Colonic mucosa (tissue), 4 donors: ENCODE measurements at regions not wholly inside any gene's neighbourhood (a gene's known extent, or its start where the extent isn't known, plus 50 kb on each side); places are given as distances from the start of the nearest gene placed in this dataset.

Experiments
- DNase-seq: peaks from one replicate; pipeline ENCODE4 v3.0.0-alpha.2; 2020
- H3K27ac ChIP-seq: fragments of 200-600 bp; one replicate; pipeline ENCODE4 v1.8.0; 2021
- H3K27me3 ChIP-seq: fragments of 200-600 bp; one replicate; pipeline ENCODE4 v1.8.0; 2021
- H3K36me3 ChIP-seq: fragments of 200-600 bp; one replicate; pipeline ENCODE4 v1.8.0; 2021
- H3K4me1 ChIP-seq: fragments of 200-600 bp; one replicate; pipeline ENCODE4 v1.8.0; 2021; ENCODE audit warnings: mild to moderate bottlenecking
- H3K4me3 ChIP-seq: fragments of 200-600 bp; one replicate; pipeline ENCODE4 v1.8.0; 2021
- H3K9ac ChIP-seq, 2 donors: one replicate each; pipeline ENCODE4 v1.7.0; 2013; ENCODE audit warnings: control low read depth in 2 of 2, low read depth in 2 of 2, low read length in 2 of 2
- H3K9me3 ChIP-seq: fragments of 200-600 bp; one replicate; pipeline ENCODE4 v1.8.0; 2021
- CTCF ChIP-seq: fragments of 200-600 bp; IDR thresholded peaks from one replicate; pipeline ENCODE4 v1.8.0; 2022; ENCODE audit warnings: antibody characterized with exemption, mild to moderate bottlenecking
- intact Hi-C: fragments of 100-400 bp; cut with DNase I; formaldehyde crosslinking; loops from one replicate; pipeline ENCODE4 v1.14.1; 2022
- donor health status: healthy.
- donor health status: DM: no; HTN: no; CAD: no.
- donor health status: DM: no; HTN: no; CAD: no.

DNA sequence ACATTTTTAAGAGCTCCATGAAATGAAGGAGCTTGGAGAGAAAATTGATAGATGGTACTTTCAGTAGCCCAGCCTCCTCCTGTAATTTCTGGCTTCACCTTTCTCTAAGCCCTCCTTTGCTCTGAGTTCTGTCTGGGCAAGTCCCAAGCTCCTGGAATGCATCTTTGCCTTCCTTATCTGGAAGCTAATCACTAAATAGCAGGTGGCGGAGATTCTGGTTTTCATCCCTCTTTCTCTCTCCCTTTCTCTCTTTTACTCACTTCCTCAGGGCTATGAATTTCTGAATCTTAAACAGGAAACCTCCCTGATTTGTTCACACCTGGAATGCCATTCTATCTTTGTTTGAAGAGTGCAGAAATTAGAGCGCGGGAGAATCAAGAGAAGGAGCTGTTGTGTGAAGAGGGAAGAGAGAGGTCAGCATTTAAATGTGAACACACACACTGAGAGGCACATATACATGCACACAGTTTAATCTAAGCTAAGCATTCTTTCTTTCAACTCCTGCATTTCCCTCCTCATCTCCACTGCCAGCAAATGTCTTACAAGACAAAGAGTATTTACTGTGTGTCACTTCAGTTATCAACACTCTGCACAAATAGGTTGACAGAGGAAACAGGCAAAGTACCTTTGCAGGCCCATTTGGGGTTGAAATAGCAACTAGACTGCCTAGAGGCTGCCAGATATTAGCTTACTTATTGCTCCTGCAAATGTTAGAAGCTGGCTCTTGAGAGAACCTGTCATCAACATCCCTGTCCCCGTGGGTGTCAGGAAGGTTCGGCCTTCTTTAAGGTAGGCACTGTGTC, 199.4 kb upstream of the CAMK1G start:
- intact Hi-C loops: no loop called here
- Histone ChIP-seq H3K4me3 (no peak overlapping the region), H3K9ac (no peak overlapping the region), H3K27ac (no peak overlapping the region), H3K4me1 (no peaks in the 10 kb centered on the region), H3K9me3 (no peaks in the 10 kb centered on the region), H3K36me3 (no peaks in the 10 kb centered on the region), H3K27me3 (no peaks in the 10 kb centered on the region)
- no peak for TF ChIP-seq CTCF
- DNase-seq: no peak

- no peak for TF ChIP-seq CTCF
- Histone ChIP-seq H3K9ac (no peak overlapping the region), H3K4me3 (no peak overlapping the region), H3K9me3 (no peaks in the 10 kb centered on the region), H3K4me1 (no peaks in the 10 kb centered on the region), H3K27ac (no peak overlapping the region), H3K27me3 (no peaks in the 10 kb centered on the region), H3K36me3 (no peaks in the 10 kb centered on the region)
- no peak for DNase-seq
- intact Hi-C loops: no loop called here
These were observed 198.6 kb upstream of the CAMK1G start for GRCh38 chr1:209384710-209385550.

GRCh38 chr1:209386156-209386555, 197.4 kb upstream of the CAMK1G start:
- no peak overlapping the region for H3K9ac ChIP-seq
- no peak for DNase-seq
- no peaks in the 10 kb centered on the region for H3K36me3 ChIP-seq
- H3K4me3 ChIP-seq: no peak overlapping the region
- no peaks in the 10 kb centered on the region for H3K4me1 ChIP-seq
- intact Hi-C loops: no loop called here
- H3K27me3 ChIP-seq: no peaks in the 10 kb centered on the region
- no peak for TF ChIP-seq CTCF
- H3K9me3 ChIP-seq: no peaks in the 10 kb centered on the region
- no peak overlapping the region for H3K27ac ChIP-seq

GRCh38 chr1:209387271-209387968, 196.1 kb upstream of the CAMK1G start:
- TF ChIP-seq CTCF: no peak
- H3K27ac ChIP-seq: no peak overlapping the region
- no peaks in the 10 kb centered on the region for H3K4me1 ChIP-seq
- H3K36me3 ChIP-seq: no peaks in the 10 kb centered on the region
- no peak for DNase-seq
- H3K9ac ChIP-seq: no peak overlapping the region
- no peaks in the 10 kb centered on the region for H3K27me3 ChIP-seq
- H3K9me3 ChIP-seq: no peaks in the 10 kb centered on the region
- intact Hi-C loops: no loop called here
- no peak overlapping the region for H3K4me3 ChIP-seq

DNA sequence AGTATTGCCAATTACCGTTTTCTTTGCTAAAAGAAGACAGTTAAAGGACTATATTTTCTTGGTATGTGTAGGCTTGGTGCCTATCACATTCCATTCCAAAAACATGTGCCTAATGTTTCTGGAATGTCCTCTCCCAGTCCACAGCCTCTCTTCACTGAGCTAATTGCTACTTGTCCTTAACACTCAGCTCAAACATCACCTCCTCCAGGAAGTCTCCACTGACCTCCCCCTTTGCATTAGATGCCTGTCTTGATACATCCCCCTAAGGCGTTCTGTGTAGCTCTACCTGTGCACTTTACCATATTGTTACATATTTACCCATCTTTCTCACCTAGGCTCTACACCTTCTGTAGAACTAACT, 195.6 kb upstream of the CAMK1G start:
- no peak overlapping the region for H3K4me3 ChIP-seq
- no peak overlapping the region for H3K9ac ChIP-seq
- no peaks in the 10 kb centered on the region for H3K9me3 ChIP-seq
- no peaks in the 10 kb centered on the region for H3K4me1 ChIP-seq
- intact Hi-C loops: no loop called here
- TF ChIP-seq CTCF: no peak
- no peak overlapping the region for H3K27ac ChIP-seq
- no peaks in the 10 kb centered on the region for H3K36me3 ChIP-seq
- no peak for DNase-seq
- no peaks in the 10 kb centered on the region for H3K27me3 ChIP-seq
